GM12873 (cell line): ENCODE measurements at regions not wholly inside any gene's neighbourhood (a gene's known extent, or its start where the extent isn't known, plus 50 kb on each side); places are given as distances from the start of the nearest gene placed in this dataset.

Experiments used
- TF ChIP-seq, protein P1 (sequence below): IDR thresholded peaks from 2 replicates; pipeline ENCODE4 v1.5.1; 2012; ENCODE audit warnings: low read depth, mild to moderate bottlenecking, moderate library complexity, low read length, control low read depth; ENCODE audit not compliant: insufficient read depth; ENCODE audit errors: missing control alignments

DNA sequence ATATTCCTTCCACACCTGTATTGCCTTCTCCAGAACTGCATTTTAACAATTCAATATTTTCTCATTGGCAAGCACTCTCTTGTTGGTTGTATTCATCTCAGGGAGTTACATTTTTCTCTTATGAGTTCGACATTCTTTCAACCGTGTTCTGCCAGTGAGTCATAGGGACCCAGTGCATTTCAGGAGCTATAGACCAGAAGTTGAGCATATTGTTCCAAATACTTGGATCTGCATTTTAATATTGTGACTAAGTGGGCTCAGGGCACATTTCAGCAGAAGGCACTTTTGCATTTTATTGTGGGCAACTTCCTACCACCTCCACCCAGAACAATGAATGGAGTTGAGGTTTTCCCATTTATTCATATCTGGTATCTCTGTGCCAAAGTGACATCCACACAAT is 132.8 kb downstream of the TNFSF18 start:
- TF ChIP-seq, protein P1, sequence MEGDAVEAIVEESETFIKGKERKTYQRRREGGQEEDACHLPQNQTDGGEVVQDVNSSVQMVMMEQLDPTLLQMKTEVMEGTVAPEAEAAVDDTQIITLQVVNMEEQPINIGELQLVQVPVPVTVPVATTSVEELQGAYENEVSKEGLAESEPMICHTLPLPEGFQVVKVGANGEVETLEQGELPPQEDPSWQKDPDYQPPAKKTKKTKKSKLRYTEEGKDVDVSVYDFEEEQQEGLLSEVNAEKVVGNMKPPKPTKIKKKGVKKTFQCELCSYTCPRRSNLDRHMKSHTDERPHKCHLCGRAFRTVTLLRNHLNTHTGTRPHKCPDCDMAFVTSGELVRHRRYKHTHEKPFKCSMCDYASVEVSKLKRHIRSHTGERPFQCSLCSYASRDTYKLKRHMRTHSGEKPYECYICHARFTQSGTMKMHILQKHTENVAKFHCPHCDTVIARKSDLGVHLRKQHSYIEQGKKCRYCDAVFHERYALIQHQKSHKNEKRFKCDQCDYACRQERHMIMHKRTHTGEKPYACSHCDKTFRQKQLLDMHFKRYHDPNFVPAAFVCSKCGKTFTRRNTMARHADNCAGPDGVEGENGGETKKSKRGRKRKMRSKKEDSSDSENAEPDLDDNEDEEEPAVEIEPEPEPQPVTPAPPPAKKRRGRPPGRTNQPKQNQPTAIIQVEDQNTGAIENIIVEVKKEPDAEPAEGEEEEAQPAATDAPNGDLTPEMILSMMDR = no peak

DNA sequence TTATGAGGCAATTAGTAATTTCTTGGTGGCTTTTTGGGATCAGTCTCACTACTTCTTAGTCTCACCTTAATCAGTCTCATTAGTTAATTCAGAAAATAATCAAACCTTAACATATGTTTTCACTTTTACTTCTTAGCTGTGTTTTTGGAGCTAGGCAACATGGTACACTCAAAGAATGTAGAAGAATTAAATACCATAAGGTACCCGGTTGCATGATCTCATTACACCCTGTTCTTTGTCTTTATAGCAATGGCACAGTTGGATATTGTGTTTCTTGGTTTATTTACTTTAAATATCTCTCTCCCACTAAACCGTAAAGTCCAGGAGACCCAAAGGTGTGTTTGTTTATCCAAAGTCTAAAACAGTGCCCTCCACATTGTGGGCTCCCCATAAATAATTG is 132.3 kb downstream of the TNFSF18 start:
- TF ChIP-seq, protein P1 = no peak

DNA sequence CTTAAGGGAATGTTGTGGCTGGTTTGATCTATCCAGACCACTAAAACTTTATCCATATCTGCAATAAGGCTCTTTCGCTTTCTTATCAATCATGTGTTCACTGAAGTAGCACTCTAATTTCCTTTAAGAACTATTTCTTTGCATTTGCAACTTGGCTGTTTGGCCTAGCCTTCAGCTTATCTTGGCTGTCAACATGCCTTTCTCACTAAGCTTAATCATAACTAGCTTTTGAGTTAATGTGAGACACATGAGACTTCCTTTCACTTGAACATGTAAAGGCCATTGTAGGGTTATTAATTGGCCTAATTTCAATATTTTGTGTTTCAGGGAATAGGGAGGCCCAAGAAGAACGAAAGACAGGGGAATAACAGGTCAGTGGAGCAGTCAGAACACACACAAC is 124.7 kb downstream of the TNFSF18 start:
- TF ChIP-seq, protein P1 = no peak

GRCh38 chr1:172928412-172928811 is 122.3 kb downstream of the TNFSF18 start:
- TF ChIP-seq, protein P1 = no peak

GRCh38 chr1:172929006-172929405 is 121.7 kb downstream of the TNFSF18 start:
- TF ChIP-seq, protein P1 = no peak

DNA sequence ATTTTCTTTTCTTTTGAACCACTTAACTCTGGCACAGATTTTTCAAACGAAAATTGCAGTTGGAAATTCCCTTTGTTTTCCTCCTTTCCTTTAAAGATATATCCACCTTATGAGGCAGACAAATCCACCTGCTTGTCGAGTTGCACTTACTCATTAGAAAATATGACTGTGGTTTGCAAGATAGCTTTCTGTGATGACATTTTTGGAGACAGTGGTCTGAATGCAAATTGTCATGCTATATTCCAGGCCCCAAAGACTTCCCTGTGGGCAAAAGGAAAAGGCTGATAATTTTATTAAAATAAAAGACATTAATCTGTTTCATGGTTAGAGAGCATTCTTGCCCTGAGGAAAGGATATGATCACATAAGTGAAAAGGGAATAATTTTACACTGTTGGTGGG is 120.6 kb downstream of the TNFSF18 start:
- TF ChIP-seq, protein P1 = no peak

DNA sequence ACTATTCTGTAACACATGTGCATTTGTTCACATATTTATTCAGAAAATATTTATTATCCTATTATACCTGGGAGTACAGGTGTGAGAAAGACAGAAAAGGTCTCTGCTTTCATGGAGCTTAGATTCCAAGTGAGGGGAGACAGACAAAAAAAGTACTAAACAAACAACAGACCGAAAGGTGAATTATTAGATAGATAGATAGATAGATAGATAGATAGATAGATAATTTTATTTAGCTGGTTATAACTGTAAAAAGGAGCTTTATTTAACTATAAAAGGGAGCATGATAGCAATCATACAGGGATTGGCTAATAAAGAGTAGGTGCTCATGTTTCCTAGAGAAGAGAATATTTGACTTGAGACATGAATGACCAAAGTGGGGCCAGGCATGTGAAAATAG is 119.4 kb downstream of the TNFSF18 start:
- TF ChIP-seq, protein P1 = no peak
